ENCODE measurements at regions not wholly inside any gene's neighbourhood (a gene's known extent, or its start where the extent isn't known, plus 50 kb on each side); places are given as distances from the start of the nearest gene placed in this dataset.

- H3K27ac ChIP-seq (ENCODE audit: low read depth in 1 of 3, low read length in 2 of 3): no peak overlapping the region
- FAIRE-seq: no peak
- no peak for DNase-seq
Measured at GRCh38 chr2:41913311-41913710, 134.5 kb upstream of the PKDCC start.

GRCh38 chr2:41913921-41914609 is 133.8 kb upstream of the PKDCC start:
- DNase-seq (no peak), FAIRE-seq (no peak)
- no peak overlapping the region for H3K27ac ChIP-seq (ENCODE audit: low read depth in 1 of 3, low read length in 2 of 3)
- H3K36me3 ChIP-seq (ENCODE audit: control insufficient read depth in 3 of 3, insufficient read depth in 2 of 3, low read depth in 1 of 3, low read length in 3 of 3): no peaks in the 10 kb centered on the region
- H3K4me1 ChIP-seq (ENCODE audit: control insufficient read depth in 3 of 3, insufficient read depth in 2 of 3, low read depth in 1 of 3, low read length in 2 of 3): peaks cover 0 to 18% (median 2%) of the 10 kb centered on the region in 3 donors
- H3K4me3 ChIP-seq (ENCODE audit: low read depth in 1 of 3, low read length in 3 of 3): no peak overlapping the region
- 83 to 89% (median 85%) methylated on average over 7 of the region's 7 CpGs for WGBS, 3 donors
- H3K27me3 ChIP-seq (ENCODE audit: control insufficient read depth in 3 of 3, insufficient read depth in 3 of 3, low read length in 3 of 3): no peaks in the 10 kb centered on the region
- H3K9me3 ChIP-seq (ENCODE audit: control insufficient read depth in 2 of 2, insufficient read depth in 1 of 2, low read depth in 1 of 2, low read length in 1 of 2): no peaks in the 10 kb centered on the region

More at GRCh38 chr2:41913311-41913710, 134.5 kb upstream of the PKDCC start:
- no peaks in the 10 kb centered on the region for H3K36me3 ChIP-seq (ENCODE audit: control insufficient read depth in 3 of 3, insufficient read depth in 2 of 3, low read depth in 1 of 3, low read length in 3 of 3)
- no peaks in the 10 kb centered on the region for H3K27me3 ChIP-seq (ENCODE audit: control insufficient read depth in 3 of 3, insufficient read depth in 3 of 3, low read length in 3 of 3)
- no peak overlapping the region for H3K4me3 ChIP-seq (ENCODE audit: low read depth in 1 of 3, low read length in 3 of 3)
- no peaks in the 10 kb centered on the region for H3K9me3 ChIP-seq (ENCODE audit: control insufficient read depth in 2 of 2, insufficient read depth in 1 of 2, low read depth in 1 of 2, low read length in 1 of 2)
- H3K4me1 ChIP-seq (ENCODE audit: control insufficient read depth in 3 of 3, insufficient read depth in 2 of 3, low read depth in 1 of 3, low read length in 2 of 3): peaks cover 0 to 24% (median 2%) of the 10 kb centered on the region in 3 donors
- 79 to 95% (median 88%) methylated on average over 8 of the region's 8 CpGs for WGBS, 3 donors

- H3K27ac ChIP-seq (ENCODE audit: low read depth in 1 of 3, low read length in 2 of 3): no peak overlapping the region
- no peak for FAIRE-seq
- H3K4me3 ChIP-seq (ENCODE audit: low read depth in 1 of 3, low read length in 3 of 3): no peak overlapping the region
Measured at GRCh38 chr2:41914936-41915335, 132.9 kb upstream of the PKDCC start.

GRCh38 chr2:41916177-41916576 is 131.6 kb upstream of the PKDCC start:
- no peak for DNase-seq
- H3K36me3 ChIP-seq (ENCODE audit: control insufficient read depth in 3 of 3, insufficient read depth in 2 of 3, low read depth in 1 of 3, low read length in 3 of 3): no peaks in the 10 kb centered on the region
- peaks cover 0 to 3% (median 0%) of the 10 kb centered on the region in 3 donors for H3K4me1 ChIP-seq (ENCODE audit: control insufficient read depth in 3 of 3, insufficient read depth in 2 of 3, low read depth in 1 of 3, low read length in 2 of 3)
- no peak overlapping the region for H3K4me3 ChIP-seq (ENCODE audit: low read depth in 1 of 3, low read length in 3 of 3)
- WGBS, 3 donors: 93 to 96% (median 96%) methylated on average over 2 of the region's 2 CpGs
- FAIRE-seq: no peak
- H3K27ac ChIP-seq (ENCODE audit: low read depth in 1 of 3, low read length in 2 of 3): no peak overlapping the region
- H3K27me3 ChIP-seq (ENCODE audit: control insufficient read depth in 3 of 3, insufficient read depth in 3 of 3, low read length in 3 of 3): no peaks in the 10 kb centered on the region
- H3K9me3 ChIP-seq (ENCODE audit: control insufficient read depth in 2 of 2, insufficient read depth in 1 of 2, low read depth in 1 of 2, low read length in 1 of 2): no peaks in the 10 kb centered on the region

More at GRCh38 chr2:41914936-41915335, 132.9 kb upstream of the PKDCC start:
- DNase-seq: no peak
- H3K9me3 ChIP-seq (ENCODE audit: control insufficient read depth in 2 of 2, insufficient read depth in 1 of 2, low read depth in 1 of 2, low read length in 1 of 2): no peaks in the 10 kb centered on the region
- no peaks in the 10 kb centered on the region for H3K36me3 ChIP-seq (ENCODE audit: control insufficient read depth in 3 of 3, insufficient read depth in 2 of 3, low read depth in 1 of 3, low read length in 3 of 3)
- no peaks in the 10 kb centered on the region for H3K27me3 ChIP-seq (ENCODE audit: control insufficient read depth in 3 of 3, insufficient read depth in 3 of 3, low read length in 3 of 3)
- peaks cover 0 to 10% (median 2%) of the 10 kb centered on the region in 3 donors for H3K4me1 ChIP-seq (ENCODE audit: control insufficient read depth in 3 of 3, insufficient read depth in 2 of 3, low read depth in 1 of 3, low read length in 2 of 3)

GRCh38 chr2:41917587-41917986 is 130.2 kb upstream of the PKDCC start:
- Histone ChIP-seq H3K36me3 (ENCODE audit: control insufficient read depth in 3 of 3, insufficient read depth in 2 of 3, low read depth in 1 of 3, low read length in 3 of 3) (no peaks in the 10 kb centered on the region), H3K27ac (ENCODE audit: low read depth in 1 of 3, low read length in 2 of 3) (no peak overlapping the region), H3K9me3 (ENCODE audit: control insufficient read depth in 2 of 2, insufficient read depth in 1 of 2, low read depth in 1 of 2, low read length in 1 of 2) (no peaks in the 10 kb centered on the region), H3K27me3 (ENCODE audit: control insufficient read depth in 3 of 3, insufficient read depth in 3 of 3, low read length in 3 of 3) (no peaks in the 10 kb centered on the region), H3K4me3 (ENCODE audit: low read depth in 1 of 3, low read length in 3 of 3) (no peak overlapping the region), H3K4me1 (ENCODE audit: control insufficient read depth in 3 of 3, insufficient read depth in 2 of 3, low read depth in 1 of 3, low read length in 2 of 3) (no peaks in the 10 kb centered on the region)
- DNase-seq (no peak), FAIRE-seq (no peak)
- WGBS, 3 donors: 91 to 96% (median 94%) methylated on average over 2 of the region's 2 CpGs

- H3K9me3 ChIP-seq (ENCODE audit: control insufficient read depth in 2 of 2, insufficient read depth in 1 of 2, low read depth in 1 of 2, low read length in 1 of 2): no peaks in the 10 kb centered on the region
- no peaks in the 10 kb centered on the region for H3K36me3 ChIP-seq (ENCODE audit: control insufficient read depth in 3 of 3, insufficient read depth in 2 of 3, low read depth in 1 of 3, low read length in 3 of 3)
- H3K4me1 ChIP-seq (ENCODE audit: control insufficient read depth in 3 of 3, insufficient read depth in 2 of 3, low read depth in 1 of 3, low read length in 2 of 3): peaks cover 0 to 3% (median under 1%) of the 10 kb centered on the region in 3 donors
- DNase-seq (no peak), FAIRE-seq (no peak)
- no peak overlapping the region for H3K27ac ChIP-seq (ENCODE audit: low read depth in 1 of 3, low read length in 2 of 3)
- H3K4me3 ChIP-seq (ENCODE audit: low read depth in 1 of 3, low read length in 3 of 3): no peak overlapping the region
- no peaks in the 10 kb centered on the region for H3K27me3 ChIP-seq (ENCODE audit: control insufficient read depth in 3 of 3, insufficient read depth in 3 of 3, low read length in 3 of 3)
- 92 to 94% (median 93%) methylated on average over 3 of the region's 3 CpGs for WGBS, 3 donors
Measured at GRCh38 chr2:41919135-41919534, 128.7 kb upstream of the PKDCC start.

GRCh38 chr2:41920181-41920580 is 127.6 kb upstream of the PKDCC start:
- peaks cover 0 to 3% of the 10 kb centered on the region in 2 donors for H3K9me3 ChIP-seq (ENCODE audit: control insufficient read depth in 2 of 2, insufficient read depth in 1 of 2, low read depth in 1 of 2, low read length in 1 of 2)
- WGBS, 3 donors: 79 to 95% (median 92%) methylated on average over 3 of the region's 3 CpGs
- H3K27me3 ChIP-seq (ENCODE audit: control insufficient read depth in 3 of 3, insufficient read depth in 3 of 3, low read length in 3 of 3): no peaks in the 10 kb centered on the region
- H3K36me3 ChIP-seq (ENCODE audit: control insufficient read depth in 3 of 3, insufficient read depth in 2 of 3, low read depth in 1 of 3, low read length in 3 of 3): no peaks in the 10 kb centered on the region
- DNase-seq (no peak), FAIRE-seq (no peak)
- no peak overlapping the region for H3K27ac ChIP-seq (ENCODE audit: low read depth in 1 of 3, low read length in 2 of 3)
- no peak overlapping the region for H3K4me3 ChIP-seq (ENCODE audit: low read depth in 1 of 3, low read length in 3 of 3)
- peaks cover 0 to 11% (median 2%) of the 10 kb centered on the region in 3 donors for H3K4me1 ChIP-seq (ENCODE audit: control insufficient read depth in 3 of 3, insufficient read depth in 2 of 3, low read depth in 1 of 3, low read length in 2 of 3)

GRCh38 chr2:41920812-41921211 is 127.0 kb upstream of the PKDCC start:
- no peak overlapping the region for H3K4me3 ChIP-seq (ENCODE audit: low read depth in 1 of 3, low read length in 3 of 3)
- FAIRE-seq: no peak
- WGBS, 3 donors: 83 to 100% (median 90%) methylated on average over 2 of the region's 2 CpGs
- H3K27ac ChIP-seq (ENCODE audit: low read depth in 1 of 3, low read length in 2 of 3): no peak overlapping the region
- H3K36me3 ChIP-seq (ENCODE audit: control insufficient read depth in 3 of 3, insufficient read depth in 2 of 3, low read depth in 1 of 3, low read length in 3 of 3): no peaks in the 10 kb centered on the region
- peaks cover 0 to 11% (median 2%) of the 10 kb centered on the region in 3 donors for H3K4me1 ChIP-seq (ENCODE audit: control insufficient read depth in 3 of 3, insufficient read depth in 2 of 3, low read depth in 1 of 3, low read length in 2 of 3)
- no peak for DNase-seq
- H3K27me3 ChIP-seq (ENCODE audit: control insufficient read depth in 3 of 3, insufficient read depth in 3 of 3, low read length in 3 of 3): no peaks in the 10 kb centered on the region
- H3K9me3 ChIP-seq (ENCODE audit: control insufficient read depth in 2 of 2, insufficient read depth in 1 of 2, low read depth in 1 of 2, low read length in 1 of 2): peaks cover 0 to 9% of the 10 kb centered on the region in 2 donors

GRCh38 chr2:41922177-41922576 is 125.6 kb upstream of the PKDCC start:
- WGBS, 3 donors: 28 to 59% (median 50%) methylated on average over 5 of the region's 5 CpGs
- FAIRE-seq (no peak), DNase-seq (peak; percentile 47 to 83)
- Histone ChIP-seq H3K9me3 (ENCODE audit: control insufficient read depth in 2 of 2, insufficient read depth in 1 of 2, low read depth in 1 of 2, low read length in 1 of 2) (peaks cover 0 to 9% of the 10 kb centered on the region in 2 donors), H3K27me3 (ENCODE audit: control insufficient read depth in 3 of 3, insufficient read depth in 3 of 3, low read length in 3 of 3) (no peaks in the 10 kb centered on the region), H3K4me3 (ENCODE audit: low read depth in 1 of 3, low read length in 3 of 3) (no peak overlapping the region), H3K36me3 (ENCODE audit: control insufficient read depth in 3 of 3, insufficient read depth in 2 of 3, low read depth in 1 of 3, low read length in 3 of 3) (no peaks in the 10 kb centered on the region), H3K4me1 (ENCODE audit: control insufficient read depth in 3 of 3, insufficient read depth in 2 of 3, low read depth in 1 of 3, low read length in 2 of 3) (peaks cover 0 to 11% (median 2%) of the 10 kb centered on the region in 3 donors), H3K27ac (ENCODE audit: low read depth in 1 of 3, low read length in 2 of 3) (no peak overlapping the region)
